ENCODE measurements at regions not wholly inside any gene's neighbourhood (a gene's known extent, or its start where the extent isn't known, plus 50 kb on each side); places are given as distances from the start of the nearest gene placed in this dataset.
"Not testable (repeated sequence)": the region's sequence is repeated elsewhere in the genome, so short reads cannot be mapped to it uniquely, and the experiment has no call there.

DNA sequence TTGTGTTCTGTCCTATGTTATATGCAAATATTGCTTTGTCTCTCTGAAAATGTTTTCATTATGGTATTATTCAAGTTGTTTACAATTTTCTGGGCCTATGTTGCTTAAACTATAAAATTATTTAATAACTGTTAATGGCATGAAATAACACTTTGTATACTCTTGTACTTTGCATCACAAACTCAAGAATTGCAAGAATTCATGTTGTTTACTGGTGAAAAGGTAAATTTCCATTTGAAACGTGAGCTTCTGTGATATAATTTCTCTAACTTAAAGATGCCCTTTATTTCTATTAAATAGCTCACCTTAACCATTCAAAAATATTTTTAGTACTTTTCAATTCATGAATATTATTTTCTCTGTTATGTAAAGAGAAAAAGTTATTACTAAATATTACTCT lies 1504.2 kb downstream of the SUCLG1 start:
- no peak for TF ChIP-seq EZH2 (IDR thresholded peaks at IDR 0.05; ENCODE audit: insufficient read depth, poor library complexity, severe bottlenecking)
- no peak for TF ChIP-seq EZH2phosphoT487 (IDR thresholded peaks at IDR 0.05; ENCODE audit: insufficient read depth, low read depth)
- H2AFZ ChIP-seq, result no peak overlapping the region
- H3K27me3 ChIP-seq (replicated peaks; ENCODE audit: insufficient read depth), result no peaks in the 10 kb centered on the region
- WGBS, 2 experiments (ENCODE audit: low coverage in 1 of 2, low lambda C conversion rate in 2 of 2, missing lambda C conversion rate in 2 of 2), result 2 to 8% methylated on average over 1 of the region's 1 CpG
- H3K27ac ChIP-seq, result no peak overlapping the region
- no peaks in the 10 kb centered on the region for H3K36me3 ChIP-seq (ENCODE audit: low read depth)
- H3K4me1 ChIP-seq (ENCODE audit: insufficient read depth), result no peaks in the 10 kb centered on the region
- no peaks in the 10 kb centered on the region for H4K20me1 ChIP-seq (ENCODE audit: insufficient read depth)
- in situ Hi-C loops (cut with MboI), result no loop called here
- no peaks in the 10 kb centered on the region for H3K79me2 ChIP-seq (ENCODE audit: insufficient read depth)
- H3K4me3 ChIP-seq, result no peak overlapping the region
- H3K9ac ChIP-seq, result no peak overlapping the region
- no peaks in the 10 kb centered on the region for H3F3A ChIP-seq (ENCODE audit: insufficient read depth)
- H3K9me3 ChIP-seq (ENCODE audit: low read depth), result no peaks in the 10 kb centered on the region
- no peak overlapping the region for H3K4me2 ChIP-seq (ENCODE audit: unreplicated experiment)
- H3K9me2 ChIP-seq (ENCODE audit: insufficient read depth), result no peaks in the 10 kb centered on the region
- DNase-seq, result no peak

DNA sequence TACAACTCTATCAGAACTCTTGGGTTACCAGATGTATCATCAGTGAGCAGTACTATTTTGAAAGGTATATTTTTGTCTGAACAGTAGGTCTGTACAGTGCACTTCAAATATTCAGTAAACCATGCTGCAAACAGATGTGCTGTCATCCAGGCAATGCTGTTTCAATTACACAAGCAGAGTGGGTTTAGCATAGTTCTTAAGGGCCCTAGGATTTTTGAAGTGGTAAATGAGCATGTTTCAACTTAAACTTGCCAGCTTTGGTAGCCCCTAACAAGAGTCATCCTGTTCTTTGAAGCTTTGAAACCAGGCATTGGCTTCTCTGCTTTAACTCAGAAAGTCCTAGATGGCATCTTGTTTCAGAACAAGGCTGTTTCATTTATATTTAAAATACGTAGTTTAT lies 1519.9 kb downstream of the SUCLG1 start:
- DNase-seq, result no peak
- no peaks in the 10 kb centered on the region for H3K79me2 ChIP-seq (ENCODE audit: insufficient read depth)
- H3K4me1 ChIP-seq (ENCODE audit: insufficient read depth), result no peaks in the 10 kb centered on the region
- no peaks in the 10 kb centered on the region for H3K36me3 ChIP-seq (ENCODE audit: low read depth)
- no peaks in the 10 kb centered on the region for H4K20me1 ChIP-seq (ENCODE audit: insufficient read depth)
- in situ Hi-C loops (cut with MboI), result no loop called here
- H3K27ac ChIP-seq, result no peak overlapping the region
- TF ChIP-seq EZH2 (IDR thresholded peaks at IDR 0.05; ENCODE audit: insufficient read depth, poor library complexity, severe bottlenecking) (no peak), EZH2phosphoT487 (IDR thresholded peaks at IDR 0.05; ENCODE audit: insufficient read depth, low read depth) (no peak)
- 6 to 15% methylated on average over 1 of the region's 1 CpG for WGBS, 2 experiments (ENCODE audit: low coverage in 1 of 2, low lambda C conversion rate in 2 of 2, missing lambda C conversion rate in 2 of 2)
- no peaks in the 10 kb centered on the region for H3K9me3 ChIP-seq (ENCODE audit: low read depth)
- H3K4me2 ChIP-seq (ENCODE audit: unreplicated experiment), result no peak overlapping the region
- H3K9me2 ChIP-seq (ENCODE audit: insufficient read depth), result no peaks in the 10 kb centered on the region
- H3K27me3 ChIP-seq (replicated peaks; ENCODE audit: insufficient read depth), result no peaks in the 10 kb centered on the region
- H3F3A ChIP-seq (ENCODE audit: insufficient read depth), result no peaks in the 10 kb centered on the region
- H2AFZ ChIP-seq, result no peak overlapping the region
- H3K9ac ChIP-seq, result no peak overlapping the region
- H3K4me3 ChIP-seq, result no peak overlapping the region

DNA sequence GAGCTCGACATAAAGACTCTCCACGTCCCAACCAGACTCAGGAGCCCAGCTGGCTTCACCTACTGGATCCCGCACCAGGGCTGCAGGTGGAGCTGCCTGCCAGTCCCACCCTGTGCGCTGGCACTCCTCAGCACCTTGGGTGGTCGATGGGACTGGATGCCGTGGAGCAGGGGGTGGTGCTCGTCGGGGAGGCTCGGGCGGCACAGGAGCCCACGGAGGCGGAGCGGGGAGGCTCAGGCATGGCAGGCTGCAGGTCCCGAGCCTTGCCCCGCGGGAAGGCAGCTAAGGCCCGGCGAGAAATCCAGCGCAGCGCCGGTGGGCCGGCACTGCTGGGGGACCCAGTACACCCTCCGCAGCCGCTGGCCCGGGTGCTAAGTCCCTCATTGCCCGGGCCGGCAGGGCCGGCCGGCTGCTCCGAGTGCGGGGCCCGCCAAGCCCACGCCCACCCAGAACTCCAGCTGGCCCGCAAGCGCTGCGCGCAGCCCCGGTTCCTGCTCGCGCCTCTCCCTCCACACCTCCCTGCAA lies 1520.7 kb downstream of the SUCLG1 start:
- H4K20me1 ChIP-seq (ENCODE audit: insufficient read depth); H3K9me2 ChIP-seq (ENCODE audit: insufficient read depth); H3K27me3 ChIP-seq (replicated peaks; ENCODE audit: insufficient read depth); H2AFZ ChIP-seq; H3K9ac ChIP-seq; H3K79me2 ChIP-seq (ENCODE audit: insufficient read depth); H3K36me3 ChIP-seq (ENCODE audit: low read depth); H3K9me3 ChIP-seq (ENCODE audit: low read depth); H3F3A ChIP-seq (ENCODE audit: insufficient read depth); H3K4me3 ChIP-seq; in situ Hi-C loops (cut with MboI); H3K27ac ChIP-seq; H3K4me2 ChIP-seq (ENCODE audit: unreplicated experiment); H3K4me1 ChIP-seq (ENCODE audit: insufficient read depth); DNase-seq: not testable (repeated sequence)
- 75 to 79% methylated on average over 16 to 37 of the region's 40 CpGs for WGBS, 2 experiments (ENCODE audit: low coverage in 1 of 2, low lambda C conversion rate in 2 of 2, missing lambda C conversion rate in 2 of 2)

DNA sequence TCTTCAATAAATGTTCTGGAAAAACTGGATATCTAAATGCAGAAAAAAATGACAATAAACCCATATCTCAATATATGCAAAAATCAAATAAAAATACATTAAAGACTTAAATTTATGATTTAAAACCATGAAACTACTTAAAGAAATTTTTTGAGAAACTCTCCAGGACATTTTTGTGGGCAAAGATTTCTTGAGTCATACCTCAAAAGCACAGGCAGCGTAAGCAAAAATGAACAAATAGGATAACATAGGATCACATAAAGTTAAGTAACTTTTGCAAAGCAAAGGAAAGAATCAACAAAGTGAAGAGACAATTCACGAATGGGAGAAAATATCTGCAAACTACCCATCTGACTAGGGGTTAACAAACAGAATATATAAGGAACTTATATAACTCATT lies 1545.5 kb downstream of the SUCLG1 start:
- TF ChIP-seq EZH2phosphoT487 (IDR thresholded peaks at IDR 0.05; ENCODE audit: insufficient read depth, low read depth) (no peak), EZH2 (IDR thresholded peaks at IDR 0.05; ENCODE audit: insufficient read depth, poor library complexity, severe bottlenecking) (no peak)
- Histone ChIP-seq H3K4me1 (ENCODE audit: insufficient read depth) (no peaks in the 10 kb centered on the region), H4K20me1 (ENCODE audit: insufficient read depth) (no peaks in the 10 kb centered on the region), H3K9ac (no peak overlapping the region), H3F3A (ENCODE audit: insufficient read depth) (no peaks in the 10 kb centered on the region), H3K4me2 (ENCODE audit: unreplicated experiment) (no peak overlapping the region), H3K4me3 (no peak overlapping the region), H3K27ac (no peak overlapping the region), H2AFZ (no peak overlapping the region), H3K27me3 (replicated peaks; ENCODE audit: insufficient read depth) (no peaks in the 10 kb centered on the region), H3K79me2 (ENCODE audit: insufficient read depth) (no peaks in the 10 kb centered on the region), H3K36me3 (ENCODE audit: low read depth) (no peaks in the 10 kb centered on the region), H3K9me3 (ENCODE audit: low read depth) (no peaks in the 10 kb centered on the region), H3K9me2 (ENCODE audit: insufficient read depth) (no peaks in the 10 kb centered on the region; the same call in 1 of the 2 replicates)
- WGBS, 2 experiments (ENCODE audit: low coverage in 1 of 2, low lambda C conversion rate in 2 of 2, missing lambda C conversion rate in 2 of 2), result 22 to 25% methylated on average over 2 of the region's 2 CpGs
- in situ Hi-C loops (cut with MboI), result no loop called here
- no peak for DNase-seq

DNA sequence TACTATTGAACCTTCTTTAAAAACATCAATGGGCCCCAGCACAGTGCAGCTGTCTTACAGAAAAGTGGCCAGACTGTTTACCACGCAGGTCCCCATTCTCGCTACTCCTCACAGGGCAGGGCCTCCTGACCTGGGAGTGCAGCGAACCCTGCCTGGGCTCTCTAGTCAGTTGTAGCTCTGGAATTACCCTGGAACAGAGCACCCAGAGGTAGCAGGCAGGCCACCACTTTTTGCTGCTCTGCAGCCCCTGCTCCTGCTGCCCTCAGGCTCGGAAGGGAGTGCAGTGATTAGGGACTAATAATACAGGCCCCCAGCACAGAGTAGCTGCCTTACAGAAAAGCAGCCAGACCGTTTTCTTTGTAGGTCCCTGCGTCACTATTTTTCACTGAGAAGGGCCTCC lies 1563.0 kb downstream of the SUCLG1 start:
- Histone ChIP-seq H3K36me3 (ENCODE audit: low read depth) (no peaks in the 10 kb centered on the region), H3K27ac (no peak overlapping the region), H3K4me2 (ENCODE audit: unreplicated experiment) (no peak overlapping the region), H4K20me1 (ENCODE audit: insufficient read depth) (no peaks in the 10 kb centered on the region), H3K9me3 (ENCODE audit: low read depth) (no peaks in the 10 kb centered on the region), H3K9ac (no peak overlapping the region), H3F3A (ENCODE audit: insufficient read depth) (no peaks in the 10 kb centered on the region), H2AFZ (no peak overlapping the region), H3K4me3 (no peak overlapping the region), H3K4me1 (ENCODE audit: insufficient read depth) (no peaks in the 10 kb centered on the region), H3K79me2 (ENCODE audit: insufficient read depth) (no peaks in the 10 kb centered on the region), H3K9me2 (ENCODE audit: insufficient read depth) (no peaks in the 10 kb centered on the region), H3K27me3 (replicated peaks; ENCODE audit: insufficient read depth) (no peaks in the 10 kb centered on the region)
- WGBS, 2 experiments (ENCODE audit: low coverage in 1 of 2, low lambda C conversion rate in 2 of 2, missing lambda C conversion rate in 2 of 2), result 26 to 28% methylated on average over 6 of the region's 6 CpGs
- no peak for DNase-seq
- TF ChIP-seq EZH2 (IDR thresholded peaks at IDR 0.05; ENCODE audit: insufficient read depth, poor library complexity, severe bottlenecking), result no peak
- TF ChIP-seq EZH2phosphoT487 (IDR thresholded peaks at IDR 0.05; ENCODE audit: insufficient read depth, low read depth), result no peak
- in situ Hi-C loops (cut with MboI), result no loop called here

Data from GM23248 (cell line).